ENCODE measurements at regions not wholly inside any gene's neighbourhood (a gene's known extent, or its start where the extent isn't known, plus 50 kb on each side); places are given as distances from the start of the nearest gene placed in this dataset.

- intact Hi-C loops (cut with DNase I; ENCODE audit: low total_unique reads): no loop called here
- DNase-seq (no peak), ATAC-seq (no peak)
- Histone ChIP-seq H3K4me1 (no peaks in the 10 kb centered on the region), H3K36me3 (no peaks in the 10 kb centered on the region), H3K27ac (no peak overlapping the region), H3K27me3 (no peaks in the 10 kb centered on the region), H3K9me3 (no peaks in the 10 kb centered on the region), H3K4me3 (no peak overlapping the region)
- in situ Hi-C loops (cut with MboI; ENCODE audit: low sequenced_read_pairs in 4 of 4): no loop called here
- no peak for TF ChIP-seq POLR2A (IDR thresholded peaks at IDR 0.05)
- no peak for TF ChIP-seq CTCF (IDR thresholded peaks at IDR 0.05 in 4 of 5, conservative IDR thresholded peaks at IDR 0.05 in 1 of 5)
These were observed 2439.9 kb upstream of the PCDH20 start for GRCh38 chr13:63855457-63856118.

GRCh38 chr13:63853816-63854215, 2438.2 kb upstream of the PCDH20 start:
- in situ Hi-C loops (cut with MboI; ENCODE audit: low sequenced_read_pairs in 4 of 4): no loop called here
- no peak for TF ChIP-seq POLR2A (IDR thresholded peaks at IDR 0.05)
- TF ChIP-seq CTCF (IDR thresholded peaks at IDR 0.05 in 4 of 5, conservative IDR thresholded peaks at IDR 0.05 in 1 of 5): no peak

DNA sequence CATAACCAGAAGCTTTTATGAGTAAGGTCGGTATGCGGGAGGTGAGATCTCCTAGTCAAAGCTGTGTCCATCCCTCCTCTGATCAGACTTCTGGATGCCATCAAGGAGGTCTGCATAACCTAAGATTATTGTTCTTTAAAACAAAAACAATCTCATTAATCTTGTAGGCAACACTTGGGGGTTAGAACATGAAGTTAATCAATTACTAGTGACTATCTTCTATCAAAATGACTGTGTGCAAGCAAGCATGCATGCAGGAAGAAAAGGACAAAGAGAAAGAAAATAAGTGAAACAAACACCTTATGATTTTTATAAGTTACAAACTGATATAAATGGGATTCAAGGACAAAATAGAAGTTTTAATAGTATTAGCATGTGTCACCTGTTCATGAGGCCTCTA, 2435.9 kb upstream of the PCDH20 start:
- TF ChIP-seq POLR2A (IDR thresholded peaks at IDR 0.05): no peak
- TF ChIP-seq CTCF (IDR thresholded peaks at IDR 0.05 in 4 of 5, conservative IDR thresholded peaks at IDR 0.05 in 1 of 5): no peak
- Histone ChIP-seq H3K36me3 (no peaks in the 10 kb centered on the region), H3K4me3 (no peak overlapping the region), H3K9me3 (no peaks in the 10 kb centered on the region), H3K4me1 (no peaks in the 10 kb centered on the region), H3K27me3 (no peaks in the 10 kb centered on the region), H3K27ac (no peak overlapping the region)
- intact Hi-C loops (cut with DNase I; ENCODE audit: low total_unique reads) (no loop called here), in situ Hi-C loops (cut with MboI; ENCODE audit: low sequenced_read_pairs in 4 of 4) (no loop called here)
- ATAC-seq: no peak
- no peak for DNase-seq

More at GRCh38 chr13:63853816-63854215, 2438.2 kb upstream of the PCDH20 start:
- Histone ChIP-seq H3K27me3 (no peaks in the 10 kb centered on the region), H3K36me3 (no peaks in the 10 kb centered on the region), H3K27ac (no peak overlapping the region), H3K4me1 (no peaks in the 10 kb centered on the region), H3K4me3 (no peak overlapping the region), H3K9me3 (no peaks in the 10 kb centered on the region)
- intact Hi-C loops (cut with DNase I; ENCODE audit: low total_unique reads): no loop called here
- DNase-seq (no peak), ATAC-seq (no peak)

DNA sequence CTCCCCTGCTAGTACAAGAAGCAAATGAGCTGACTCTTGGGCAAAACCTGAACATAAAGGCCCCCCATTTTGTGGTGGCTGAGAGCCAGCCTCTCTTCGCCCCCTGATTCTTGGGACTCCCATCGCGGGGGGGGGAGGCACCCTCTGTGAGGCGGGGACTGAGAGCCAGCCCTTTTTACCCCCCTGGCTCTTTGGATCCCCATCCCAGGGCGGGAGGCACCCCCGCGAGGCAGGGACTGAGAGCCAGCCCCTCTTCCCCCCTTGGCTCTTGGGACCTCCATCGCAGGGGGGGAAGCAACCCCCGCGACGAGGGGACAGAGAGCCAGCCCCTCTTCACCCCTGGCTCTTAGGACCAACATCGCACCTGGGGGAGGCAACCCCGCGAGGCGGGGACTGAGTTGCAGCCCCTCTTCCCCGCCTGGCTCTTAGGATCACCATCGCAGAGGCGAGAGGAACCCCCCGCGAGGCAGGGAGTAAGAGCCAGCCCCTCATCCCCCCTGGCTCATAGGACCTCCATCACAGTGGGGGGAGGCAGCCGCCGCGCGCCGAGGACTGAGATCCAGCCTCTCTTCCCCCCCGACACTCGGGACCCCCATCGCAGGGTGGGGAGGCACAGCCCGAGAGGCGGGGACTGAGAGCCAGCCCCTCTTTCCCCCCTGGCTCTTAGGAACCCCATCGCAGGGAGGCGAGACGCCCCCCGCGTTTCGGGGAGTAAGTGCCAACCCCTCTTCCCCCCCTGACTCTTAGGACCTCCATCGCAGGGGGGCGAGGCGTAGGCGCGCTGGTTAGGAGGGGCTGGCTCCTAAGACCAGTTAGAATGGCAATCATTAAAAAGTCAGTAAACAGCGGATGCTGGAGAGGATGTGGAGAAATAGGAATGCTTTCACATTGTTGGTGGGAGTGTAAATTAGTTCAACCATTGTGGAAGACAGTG, 2428.4 kb upstream of the PCDH20 start:
- DNase-seq: no peak
- intact Hi-C loops (cut with DNase I; ENCODE audit: low total_unique reads): no loop called here
- TF ChIP-seq POLR2A (IDR thresholded peaks at IDR 0.05): no peak
- no peak for TF ChIP-seq CTCF (IDR thresholded peaks at IDR 0.05 in 4 of 5, conservative IDR thresholded peaks at IDR 0.05 in 1 of 5)
- Histone ChIP-seq H3K36me3 (no peaks in the 10 kb centered on the region), H3K27me3 (no peaks in the 10 kb centered on the region), H3K4me3 (no peak overlapping the region), H3K4me1 (no peaks in the 10 kb centered on the region), H3K27ac (no peak overlapping the region), H3K9me3 (no peaks in the 10 kb centered on the region)
- in situ Hi-C loops (cut with MboI; ENCODE audit: low sequenced_read_pairs in 4 of 4): no loop called here
- no peak for ATAC-seq

All from gastrocnemius medialis (tissue), 4 donors.